Kidney (tissue), 13 donors: ENCODE measurements at regions not wholly inside any gene's neighbourhood (a gene's known extent, or its start where the extent isn't known, plus 50 kb on each side); places are given as distances from the start of the nearest gene placed in this dataset.

ENCODE experiments used
- DNase-seq, 5 donors: peaks; one replicate each; pipeline ENCODE4 v3.0.0-alpha.2; 2013 to 2020
- FAIRE-seq: peaks from 2 replicates; lab custom pipeline; 2012; peaks lifted over from hg19 to GRCh38; lab: Jason Lieb, UNC
- H3K27ac ChIP-seq, 2 donors: one replicate each; pipeline ENCODE4 v1.7.0; 2013; ENCODE audit warnings: low read depth in 2 of 2, low read length in 2 of 2, inconsistent platforms in 1 of 2
- H3K27me3 ChIP-seq: one replicate; pipeline ENCODE4 v1.7.1; 2013; ENCODE audit warnings: low read length, inconsistent platforms; ENCODE audit not compliant: control insufficient read depth, insufficient read depth
- H3K36me3 ChIP-seq, 3 donors: one replicate each; pipeline versions ENCODE4 v1.7.0 to v1.7.1; 2013; ENCODE audit warnings: low read length in 3 of 3, control low read depth in 1 of 3, inconsistent platforms in 1 of 3; ENCODE audit not compliant: insufficient read depth in 3 of 3, control insufficient read depth in 2 of 3
- H3K4me1 ChIP-seq, 3 donors: one replicate each; pipeline versions ENCODE4 v1.7.0 to v1.7.1; 2013; ENCODE audit warnings: low read length in 3 of 3, inconsistent platforms in 1 of 3, low read depth in 1 of 3; ENCODE audit not compliant: control insufficient read depth in 2 of 3, insufficient read depth in 2 of 3
- H3K4me3 ChIP-seq, 3 donors: one replicate each; pipeline versions ENCODE4 v1.7.0 to v1.8.1; 2013; ENCODE audit warnings: low read length in 3 of 3, control low read depth in 1 of 3, inconsistent platforms in 1 of 3
- H3K9ac ChIP-seq, 3 donors: one replicate each; pipeline versions ENCODE4 v1.7.0 to v1.7.1; 2013; ENCODE audit warnings: low read length in 3 of 3, control low read depth in 1 of 3, inconsistent platforms in 1 of 3
- H3K9me3 ChIP-seq, 3 donors: one replicate each; pipeline versions ENCODE4 v1.7.0 to v1.7.1; 2013; ENCODE audit warnings: low read length in 3 of 3, control low read depth in 1 of 3, inconsistent platforms in 1 of 3; ENCODE audit not compliant: control insufficient read depth in 2 of 3, insufficient read depth in 1 of 3
- intact Hi-C: fragments of 100-400 bp; cut with DNase I; formaldehyde crosslinking; loops from one replicate; pipeline ENCODE4 v1.11.1; 2022
- TF ChIP-seq, protein P1 (sequence below): IDR thresholded peaks from 3 replicates; pipeline ENCODE4 v1.5.1; 2012; ENCODE audit warnings: mild to moderate bottlenecking, moderate library complexity, borderline replicate concordance; ENCODE audit not compliant: insufficient read depth; ENCODE audit errors: extremely low read depth
- donor health status: control.
- donor health status: control.
- donor health status: control.
- donor health status: control.
- donor health status: control.
- donor health status: DM: yes; HTN: yes; CAD: no.
- donor health status: Normal renal cell carcinoma (clear cell type).

DNA sequence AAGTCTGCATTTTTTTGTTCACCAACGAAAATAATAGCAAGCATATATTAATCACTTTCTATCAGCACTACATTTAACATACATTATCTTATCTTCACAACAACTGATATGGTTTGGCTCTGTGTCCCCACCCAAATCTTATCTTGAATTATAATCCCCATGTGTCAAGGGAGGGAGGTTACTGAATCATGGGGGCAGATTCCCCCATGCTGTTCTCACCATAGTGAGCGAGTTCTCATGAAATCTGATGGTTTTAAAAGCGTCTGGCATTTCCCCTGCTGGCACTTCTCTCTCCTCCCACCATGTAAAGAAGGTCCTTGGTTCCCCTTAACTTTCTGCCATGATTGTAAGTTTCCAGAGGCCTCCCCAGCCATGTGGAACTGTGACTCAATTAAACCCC is 235.7 kb upstream of the RXFP2 start:
- TF ChIP-seq, protein P1, sequence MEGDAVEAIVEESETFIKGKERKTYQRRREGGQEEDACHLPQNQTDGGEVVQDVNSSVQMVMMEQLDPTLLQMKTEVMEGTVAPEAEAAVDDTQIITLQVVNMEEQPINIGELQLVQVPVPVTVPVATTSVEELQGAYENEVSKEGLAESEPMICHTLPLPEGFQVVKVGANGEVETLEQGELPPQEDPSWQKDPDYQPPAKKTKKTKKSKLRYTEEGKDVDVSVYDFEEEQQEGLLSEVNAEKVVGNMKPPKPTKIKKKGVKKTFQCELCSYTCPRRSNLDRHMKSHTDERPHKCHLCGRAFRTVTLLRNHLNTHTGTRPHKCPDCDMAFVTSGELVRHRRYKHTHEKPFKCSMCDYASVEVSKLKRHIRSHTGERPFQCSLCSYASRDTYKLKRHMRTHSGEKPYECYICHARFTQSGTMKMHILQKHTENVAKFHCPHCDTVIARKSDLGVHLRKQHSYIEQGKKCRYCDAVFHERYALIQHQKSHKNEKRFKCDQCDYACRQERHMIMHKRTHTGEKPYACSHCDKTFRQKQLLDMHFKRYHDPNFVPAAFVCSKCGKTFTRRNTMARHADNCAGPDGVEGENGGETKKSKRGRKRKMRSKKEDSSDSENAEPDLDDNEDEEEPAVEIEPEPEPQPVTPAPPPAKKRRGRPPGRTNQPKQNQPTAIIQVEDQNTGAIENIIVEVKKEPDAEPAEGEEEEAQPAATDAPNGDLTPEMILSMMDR, result no peak
- intact Hi-C loops, result no loop called here
- no peak overlapping the region for H3K4me3 ChIP-seq
- no peaks in the 10 kb centered on the region for H3K36me3 ChIP-seq
- H3K9ac ChIP-seq, result no peak overlapping the region
- DNase-seq (no peak), FAIRE-seq (no peak)
- H3K4me1 ChIP-seq, result no peaks in the 10 kb centered on the region
- no peaks in the 10 kb centered on the region for H3K27me3 ChIP-seq
- no peaks in the 10 kb centered on the region for H3K9me3 ChIP-seq
- H3K27ac ChIP-seq, result no peak overlapping the region

DNA sequence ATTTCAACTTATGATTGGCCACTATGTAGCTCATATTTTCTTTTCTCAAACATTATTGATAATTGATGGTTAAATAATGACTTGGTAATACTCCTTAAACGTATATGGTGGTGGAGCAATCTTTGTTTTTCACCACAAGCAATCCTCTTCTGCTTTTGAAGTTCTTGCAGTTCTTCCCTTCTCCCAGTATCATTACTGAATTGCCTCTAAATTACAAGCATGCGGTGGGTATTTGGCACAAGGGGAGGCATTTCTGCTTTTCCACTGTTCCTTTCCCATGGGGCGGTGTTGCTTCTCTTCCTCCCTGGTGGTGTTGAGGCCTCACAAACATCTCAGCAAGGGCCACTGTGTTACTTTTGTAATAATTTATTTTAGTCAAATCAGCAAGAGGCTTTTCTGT is 234.4 kb upstream of the RXFP2 start:
- H3K9ac ChIP-seq, result no peak overlapping the region
- no peaks in the 10 kb centered on the region for H3K36me3 ChIP-seq
- H3K4me1 ChIP-seq, result no peaks in the 10 kb centered on the region
- intact Hi-C loops, result no loop called here
- FAIRE-seq (no peak), DNase-seq (no peak)
- H3K27me3 ChIP-seq, result no peaks in the 10 kb centered on the region
- H3K9me3 ChIP-seq, result no peaks in the 10 kb centered on the region
- H3K27ac ChIP-seq, result no peak overlapping the region
- H3K4me3 ChIP-seq, result no peak overlapping the region
- TF ChIP-seq, protein P1, result no peak

DNA sequence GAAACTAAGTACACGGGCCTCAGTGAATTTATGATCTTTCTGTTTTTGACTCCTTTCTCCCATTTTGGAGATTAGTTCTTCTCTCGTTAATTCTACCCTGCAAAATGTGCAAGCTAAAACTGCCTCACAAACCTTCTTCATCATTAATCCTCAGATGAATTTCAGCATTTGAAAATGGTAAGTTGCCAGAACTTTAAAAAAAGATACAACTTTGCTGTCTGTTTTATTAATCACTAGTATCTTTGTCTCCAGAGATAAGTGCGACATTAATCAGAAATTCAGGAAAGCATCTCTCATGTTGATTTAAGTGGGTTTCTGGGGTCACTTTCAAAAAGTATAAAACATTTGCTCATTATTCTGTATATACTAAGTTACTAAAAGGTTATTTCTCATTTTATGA is 227.0 kb upstream of the RXFP2 start:
- TF ChIP-seq, protein P1, result no peak
- no peak for FAIRE-seq

DNA sequence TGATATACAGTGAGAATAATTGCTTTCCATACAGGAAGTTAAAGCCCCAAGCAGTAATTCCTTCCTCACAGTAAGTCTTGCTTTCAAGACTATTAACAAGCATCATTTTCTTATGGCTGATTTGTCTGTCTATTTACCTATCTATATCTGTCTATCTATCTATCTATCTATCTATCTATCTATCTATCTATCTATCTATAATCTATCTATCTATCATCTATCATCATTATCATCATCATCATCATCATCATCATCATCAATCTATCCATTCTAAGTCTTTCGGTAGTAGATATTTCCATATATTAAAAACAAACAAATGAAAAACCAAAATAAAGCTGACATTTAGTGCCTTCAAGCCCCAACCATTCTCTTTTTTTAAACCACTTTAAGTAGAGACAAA is 224.4 kb upstream of the RXFP2 start:
- Histone ChIP-seq H3K9me3 (no peaks in the 10 kb centered on the region), H3K27ac (no peak overlapping the region), H3K4me1 (peaks cover 0 to 2% (median 0%) of the 10 kb centered on the region in 3 donors), H3K36me3 (no peaks in the 10 kb centered on the region), H3K9ac (no peak overlapping the region), H3K27me3 (no peaks in the 10 kb centered on the region), H3K4me3 (no peak overlapping the region)
- FAIRE-seq (no peak), DNase-seq (no peak)
- intact Hi-C loops, result no loop called here
- TF ChIP-seq, protein P1, result no peak

More for the DNA sequence above, 227.0 kb upstream of the RXFP2 start:
- no peaks in the 10 kb centered on the region for H3K36me3 ChIP-seq
- intact Hi-C loops, result no loop called here
- no peak overlapping the region for H3K9ac ChIP-seq
- no peaks in the 10 kb centered on the region for H3K9me3 ChIP-seq
- H3K27me3 ChIP-seq, result no peaks in the 10 kb centered on the region
- no peak overlapping the region for H3K27ac ChIP-seq
- no peaks in the 10 kb centered on the region for H3K4me1 ChIP-seq
- peak in 2 of 5 donors; percentile 51 to 71 for DNase-seq
- no peak overlapping the region for H3K4me3 ChIP-seq
